ENCODE measurements at regions not wholly inside any gene's neighbourhood (a gene's known extent, or its start where the extent isn't known, plus 50 kb on each side); places are given as distances from the start of the nearest gene placed in this dataset.

DNA sequence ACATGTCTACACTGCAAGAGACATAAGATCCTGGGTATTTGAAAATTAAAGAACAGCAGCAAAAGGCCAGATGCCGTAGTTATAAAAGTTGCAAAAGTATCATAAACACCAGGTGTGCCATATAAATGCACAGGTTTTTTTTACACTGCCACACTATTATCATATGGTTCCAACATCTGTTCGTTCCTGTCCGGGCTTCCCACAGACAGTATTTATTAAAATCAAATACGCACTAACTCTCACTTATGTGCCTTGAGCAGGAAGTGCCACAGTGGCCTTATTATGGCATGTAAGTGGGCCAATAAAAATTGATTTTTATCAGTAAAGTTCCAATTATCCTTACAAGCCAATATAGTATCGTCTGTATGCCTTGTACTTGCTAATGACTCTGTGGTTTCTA lies 873.2 kb downstream of the RPA4 start:
- Histone ChIP-seq H3K27me3 (no peaks in the 10 kb centered on the region), H3K9me3 (peaks cover 0 to 7% (median 0%) of the 10 kb centered on the region in 4 donors), H3K27ac (no peak overlapping the region), H3K4me1 (no peaks in the 10 kb centered on the region), H3K4me3 (no peak overlapping the region), H3K36me3 (no peaks in the 10 kb centered on the region)
- DNase-seq, result no peak
- no peak for TF ChIP-seq POLR2AphosphoS5 (IDR thresholded peaks at IDR 0.05)
- no peak for TF ChIP-seq EP300 (IDR thresholded peaks at IDR 0.05)
- TF ChIP-seq, protein P1, sequence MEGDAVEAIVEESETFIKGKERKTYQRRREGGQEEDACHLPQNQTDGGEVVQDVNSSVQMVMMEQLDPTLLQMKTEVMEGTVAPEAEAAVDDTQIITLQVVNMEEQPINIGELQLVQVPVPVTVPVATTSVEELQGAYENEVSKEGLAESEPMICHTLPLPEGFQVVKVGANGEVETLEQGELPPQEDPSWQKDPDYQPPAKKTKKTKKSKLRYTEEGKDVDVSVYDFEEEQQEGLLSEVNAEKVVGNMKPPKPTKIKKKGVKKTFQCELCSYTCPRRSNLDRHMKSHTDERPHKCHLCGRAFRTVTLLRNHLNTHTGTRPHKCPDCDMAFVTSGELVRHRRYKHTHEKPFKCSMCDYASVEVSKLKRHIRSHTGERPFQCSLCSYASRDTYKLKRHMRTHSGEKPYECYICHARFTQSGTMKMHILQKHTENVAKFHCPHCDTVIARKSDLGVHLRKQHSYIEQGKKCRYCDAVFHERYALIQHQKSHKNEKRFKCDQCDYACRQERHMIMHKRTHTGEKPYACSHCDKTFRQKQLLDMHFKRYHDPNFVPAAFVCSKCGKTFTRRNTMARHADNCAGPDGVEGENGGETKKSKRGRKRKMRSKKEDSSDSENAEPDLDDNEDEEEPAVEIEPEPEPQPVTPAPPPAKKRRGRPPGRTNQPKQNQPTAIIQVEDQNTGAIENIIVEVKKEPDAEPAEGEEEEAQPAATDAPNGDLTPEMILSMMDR (IDR thresholded peaks at IDR 0.05), result no peak
- TF ChIP-seq POLR2A (IDR thresholded peaks at IDR 0.05), result no peak
- WGBS, 5 donors, result 74 to 90% (median 83%) methylated on average over 5 of the region's 5 CpGs
- intact Hi-C loops (cut with DNase I; ENCODE audit: low total_unique reads), result no loop called here

DNA sequence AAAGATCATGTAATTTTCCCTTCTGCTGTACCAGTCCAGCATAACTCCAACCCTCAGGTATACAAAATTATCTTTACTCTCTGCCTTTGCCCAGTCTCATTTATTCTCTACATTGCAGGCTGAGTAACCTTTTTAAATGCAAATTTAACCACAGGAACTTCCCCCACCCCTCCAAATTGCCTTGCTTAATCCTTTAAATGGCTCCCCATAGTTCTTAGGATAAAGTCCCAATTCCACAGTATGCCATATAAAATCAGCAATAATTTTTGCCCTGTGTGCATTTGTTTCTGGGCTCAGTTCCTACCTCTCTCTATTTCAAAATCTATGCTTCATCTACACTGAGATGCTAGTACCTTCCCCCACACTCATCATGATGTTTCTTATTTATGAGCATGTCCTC lies 879.7 kb downstream of the RPA4 start:
- no peak for DNase-seq
- no peak for TF ChIP-seq POLR2A (IDR thresholded peaks at IDR 0.05)
- TF ChIP-seq, protein P1 (IDR thresholded peaks at IDR 0.05), result no peak
- TF ChIP-seq EP300 (IDR thresholded peaks at IDR 0.05), result no peak
- TF ChIP-seq POLR2AphosphoS5 (IDR thresholded peaks at IDR 0.05), result no peak

DNA sequence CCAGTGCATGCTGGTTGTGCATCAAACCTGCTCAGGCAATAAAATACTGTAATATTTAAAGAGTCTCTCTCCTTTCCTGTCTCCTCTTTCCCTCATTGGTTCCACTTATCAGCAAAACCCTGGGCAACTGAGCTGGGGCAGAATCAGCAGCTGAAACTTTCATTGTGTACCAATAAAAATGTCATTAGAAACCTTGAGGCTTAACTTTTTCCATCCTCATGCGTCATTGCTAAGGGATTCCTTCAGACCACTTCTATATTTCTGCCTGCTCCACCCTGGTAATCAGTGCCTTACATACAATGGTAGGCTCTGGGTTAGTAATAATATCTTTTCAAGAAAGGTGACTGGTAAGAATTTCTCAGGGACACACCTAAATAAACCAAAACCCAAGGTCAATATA lies 880.3 kb downstream of the RPA4 start:
- Histone ChIP-seq H3K9me3 (peaks cover 0 to 3% (median 0%) of the 10 kb centered on the region in 4 donors), H3K4me1 (no peaks in the 10 kb centered on the region), H3K27me3 (no peaks in the 10 kb centered on the region), H3K36me3 (no peaks in the 10 kb centered on the region), H3K27ac (no peak overlapping the region), H3K4me3 (no peak overlapping the region)
- TF ChIP-seq EP300 (IDR thresholded peaks at IDR 0.05) (no peak), POLR2AphosphoS5 (IDR thresholded peaks at IDR 0.05) (no peak), POLR2A (IDR thresholded peaks at IDR 0.05) (no peak)
- TF ChIP-seq, protein P1 (IDR thresholded peaks at IDR 0.05), result no peak
- intact Hi-C loops (cut with DNase I; ENCODE audit: low total_unique reads), result no loop called here
- DNase-seq, result no peak
- 0 to 3% (median 0%) methylated on average over 1 of the region's 1 CpG for WGBS, 5 donors

More for the DNA sequence above, 879.7 kb downstream of the RPA4 start:
- H3K36me3 ChIP-seq, result no peaks in the 10 kb centered on the region
- intact Hi-C loops (cut with DNase I; ENCODE audit: low total_unique reads), result no loop called here
- no peak overlapping the region for H3K27ac ChIP-seq
- no peak overlapping the region for H3K4me3 ChIP-seq
- H3K4me1 ChIP-seq, result no peaks in the 10 kb centered on the region
- no peaks in the 10 kb centered on the region for H3K27me3 ChIP-seq
- H3K9me3 ChIP-seq, result peaks cover 0 to 7% (median 0%) of the 10 kb centered on the region in 4 donors

DNA sequence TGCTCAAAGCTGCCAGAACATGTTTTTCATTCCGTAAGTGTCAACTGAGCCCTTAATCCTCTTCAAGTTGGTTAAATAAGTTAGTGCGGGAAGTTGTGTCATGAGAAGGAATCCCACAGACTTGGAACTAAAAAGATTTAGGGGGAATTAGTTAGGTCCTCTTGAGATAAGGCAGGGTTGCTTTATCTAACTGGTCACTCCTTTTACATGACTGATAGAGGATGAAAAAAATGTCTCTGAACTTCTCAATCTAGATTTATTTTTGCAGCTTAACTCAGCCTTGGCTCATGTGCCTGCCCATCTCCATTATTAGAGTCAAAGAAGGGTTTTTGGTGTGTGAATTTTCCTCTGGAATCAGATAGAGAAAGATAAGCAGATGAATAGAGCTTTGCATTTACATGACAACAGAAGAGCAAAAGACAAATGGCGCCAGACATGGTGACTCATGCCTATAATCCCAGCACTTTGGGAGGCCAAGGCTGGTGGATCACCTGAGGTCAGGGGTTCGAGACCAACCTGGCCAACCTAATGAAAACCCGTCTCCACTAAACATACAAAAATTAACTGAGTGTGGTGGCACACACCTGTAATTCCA lies 882.9 kb downstream of the RPA4 start:
- Histone ChIP-seq H3K4me3 (no peak overlapping the region), H3K27me3 (no peaks in the 10 kb centered on the region), H3K27ac (no peak overlapping the region), H3K36me3 (no peaks in the 10 kb centered on the region), H3K9me3 (no peaks in the 10 kb centered on the region), H3K4me1 (no peaks in the 10 kb centered on the region)
- DNase-seq, result no peak
- intact Hi-C loops (cut with DNase I; ENCODE audit: low total_unique reads), result no loop called here
- WGBS, 5 donors, result 68 to 84% (median 75%) methylated on average over 4 to 5 of the region's 5 CpGs
- TF ChIP-seq POLR2A (IDR thresholded peaks at IDR 0.05), result no peak
- TF ChIP-seq POLR2AphosphoS5 (IDR thresholded peaks at IDR 0.05), result no peak
- no peak for TF ChIP-seq EP300 (IDR thresholded peaks at IDR 0.05)
- TF ChIP-seq, protein P1 (IDR thresholded peaks at IDR 0.05), result no peak
